BE2C (cell line): ENCODE measurements at regions not wholly inside any gene's neighbourhood (a gene's known extent, or its start where the extent isn't known, plus 50 kb on each side); places are given as distances from the start of the nearest gene placed in this dataset.

Experiments used
- DNase-seq: peaks from one replicate; pipeline ENCODE4 v3.0.0-alpha.2; 2020
- H3K27me3 ChIP-seq: fragments of 250-450 bp; sonication (Bioruptor Pico); 2 replicates; pipeline ENCODE4 v1.5.1; 2020; ENCODE audit warnings: mild to moderate bottlenecking
- H3K36me3 ChIP-seq: fragments of 250-450 bp; sonication (Bioruptor Pico); 2 replicates; pipeline ENCODE4 v1.5.1; 2020; ENCODE audit warnings: mild to moderate bottlenecking
- H3K4me1 ChIP-seq: fragments of 250-450 bp; sonication (Bioruptor Pico); 2 replicates; pipeline ENCODE4 v1.5.1; 2020
- H3K4me3 ChIP-seq: 2 replicates; pipeline ENCODE4 v1.5.1; 2011; ENCODE audit warnings: low read depth, low read length
- H3K9me3 ChIP-seq: fragments of 250-450 bp; sonication (Bioruptor Pico); 2 replicates; pipeline ENCODE4 v1.5.1; 2020
- TF ChIP-seq, protein P1 (sequence below): IDR thresholded peaks from 2 replicates; pipeline ENCODE4 v1.5.1; 2012; ENCODE audit warnings: mild to moderate bottlenecking, low read depth, low read length

- Histone ChIP-seq H3K27me3 (no peaks in the 10 kb centered on the region), H3K4me1 (no peaks in the 10 kb centered on the region), H3K9me3 (no peaks in the 10 kb centered on the region), H3K36me3 (no peaks in the 10 kb centered on the region), H3K4me3 (no peak overlapping the region)
- no peak for DNase-seq
- TF ChIP-seq, protein P1, sequence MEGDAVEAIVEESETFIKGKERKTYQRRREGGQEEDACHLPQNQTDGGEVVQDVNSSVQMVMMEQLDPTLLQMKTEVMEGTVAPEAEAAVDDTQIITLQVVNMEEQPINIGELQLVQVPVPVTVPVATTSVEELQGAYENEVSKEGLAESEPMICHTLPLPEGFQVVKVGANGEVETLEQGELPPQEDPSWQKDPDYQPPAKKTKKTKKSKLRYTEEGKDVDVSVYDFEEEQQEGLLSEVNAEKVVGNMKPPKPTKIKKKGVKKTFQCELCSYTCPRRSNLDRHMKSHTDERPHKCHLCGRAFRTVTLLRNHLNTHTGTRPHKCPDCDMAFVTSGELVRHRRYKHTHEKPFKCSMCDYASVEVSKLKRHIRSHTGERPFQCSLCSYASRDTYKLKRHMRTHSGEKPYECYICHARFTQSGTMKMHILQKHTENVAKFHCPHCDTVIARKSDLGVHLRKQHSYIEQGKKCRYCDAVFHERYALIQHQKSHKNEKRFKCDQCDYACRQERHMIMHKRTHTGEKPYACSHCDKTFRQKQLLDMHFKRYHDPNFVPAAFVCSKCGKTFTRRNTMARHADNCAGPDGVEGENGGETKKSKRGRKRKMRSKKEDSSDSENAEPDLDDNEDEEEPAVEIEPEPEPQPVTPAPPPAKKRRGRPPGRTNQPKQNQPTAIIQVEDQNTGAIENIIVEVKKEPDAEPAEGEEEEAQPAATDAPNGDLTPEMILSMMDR = no peak
Observed at GRCh38 chr11:27215471-27216269, 147.3 kb downstream of the CCDC34 start.

- Histone ChIP-seq H3K4me3 (no peak overlapping the region), H3K27me3 (no peaks in the 10 kb centered on the region), H3K4me1 (no peaks in the 10 kb centered on the region), H3K9me3 (no peaks in the 10 kb centered on the region), H3K36me3 (no peaks in the 10 kb centered on the region)
- no peak for DNase-seq
- TF ChIP-seq, protein P1 = no peak
Observed at GRCh38 chr11:27214713-27215112, 148.3 kb downstream of the CCDC34 start.

- H3K27me3 ChIP-seq = no peaks in the 10 kb centered on the region
- DNase-seq = no peak
- H3K9me3 ChIP-seq = no peaks in the 10 kb centered on the region
- no peaks in the 10 kb centered on the region for H3K36me3 ChIP-seq
- TF ChIP-seq, protein P1 = no peak
- no peak overlapping the region for H3K4me3 ChIP-seq
- H3K4me1 ChIP-seq = no peaks in the 10 kb centered on the region
Observed at GRCh38 chr11:27213232-27213660, 149.8 kb downstream of the CCDC34 start.

DNA sequence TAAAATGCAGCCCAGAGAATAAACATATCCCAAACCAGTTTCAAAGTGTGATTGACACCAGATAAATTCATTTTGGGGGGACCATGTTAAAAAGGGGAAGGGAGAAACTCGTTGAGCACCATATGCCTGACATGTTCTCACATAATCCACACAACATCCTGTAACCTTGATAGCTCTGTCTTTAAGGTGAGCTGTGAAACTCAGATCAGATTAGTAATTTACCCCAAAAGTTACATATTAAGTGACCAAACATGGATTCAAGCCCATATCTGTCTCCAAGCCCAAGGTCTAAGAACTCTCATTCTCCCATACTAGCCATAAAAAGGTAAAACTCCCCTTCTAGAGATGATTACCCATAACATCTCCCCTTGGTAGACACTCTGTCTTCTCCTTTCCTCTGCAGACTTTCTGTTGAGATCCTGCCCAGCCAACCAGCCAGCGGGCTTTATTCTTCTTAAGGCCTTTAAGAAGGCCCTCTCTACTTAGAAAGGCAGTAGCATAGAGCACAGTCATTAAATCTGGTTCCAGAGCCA lies 150.7 kb downstream of the CCDC34 start:
- TF ChIP-seq, protein P1 = no peak
- no peak for DNase-seq
- Histone ChIP-seq H3K27me3 (no peaks in the 10 kb centered on the region), H3K4me1 (no peaks in the 10 kb centered on the region), H3K4me3 (no peak overlapping the region), H3K9me3 (no peaks in the 10 kb centered on the region), H3K36me3 (no peaks in the 10 kb centered on the region)

GRCh38 chr11:27211370-27212127 lies 151.5 kb downstream of the CCDC34 start:
- H3K36me3 ChIP-seq = no peaks in the 10 kb centered on the region
- H3K4me1 ChIP-seq = no peaks in the 10 kb centered on the region
- TF ChIP-seq, protein P1 = peak; percentile 50

GRCh38 chr11:27210531-27210930 lies 152.5 kb downstream of the CCDC34 start:
- H3K4me3 ChIP-seq = no peak overlapping the region
- H3K4me1 ChIP-seq = no peaks in the 10 kb centered on the region
- no peaks in the 10 kb centered on the region for H3K27me3 ChIP-seq
- H3K9me3 ChIP-seq = no peaks in the 10 kb centered on the region
- H3K36me3 ChIP-seq = no peaks in the 10 kb centered on the region
- TF ChIP-seq, protein P1 = no peak
- no peak for DNase-seq

More at GRCh38 chr11:27211370-27212127, 151.5 kb downstream of the CCDC34 start:
- H3K27me3 ChIP-seq = no peaks in the 10 kb centered on the region
- H3K9me3 ChIP-seq = no peaks in the 10 kb centered on the region
- no peak for DNase-seq
- no peak overlapping the region for H3K4me3 ChIP-seq
